M059J (cell line): ENCODE measurements at regions not wholly inside any gene's neighbourhood (a gene's known extent, or its start where the extent isn't known, plus 50 kb on each side); places are given as distances from the start of the nearest gene placed in this dataset.
A peak's percentile ranks its signal among the peaks of the same experiment; 100 is the strongest.
"Not testable (repeated sequence)": the region's sequence is repeated elsewhere in the genome, so short reads cannot be mapped to it uniquely, and the experiment has no call there.

Source experiments
- DNase-seq: peaks from one replicate; pipeline ENCODE4 v3.0.0-alpha.2; 2012; ENCODE audit warnings: low read depth

DNA sequence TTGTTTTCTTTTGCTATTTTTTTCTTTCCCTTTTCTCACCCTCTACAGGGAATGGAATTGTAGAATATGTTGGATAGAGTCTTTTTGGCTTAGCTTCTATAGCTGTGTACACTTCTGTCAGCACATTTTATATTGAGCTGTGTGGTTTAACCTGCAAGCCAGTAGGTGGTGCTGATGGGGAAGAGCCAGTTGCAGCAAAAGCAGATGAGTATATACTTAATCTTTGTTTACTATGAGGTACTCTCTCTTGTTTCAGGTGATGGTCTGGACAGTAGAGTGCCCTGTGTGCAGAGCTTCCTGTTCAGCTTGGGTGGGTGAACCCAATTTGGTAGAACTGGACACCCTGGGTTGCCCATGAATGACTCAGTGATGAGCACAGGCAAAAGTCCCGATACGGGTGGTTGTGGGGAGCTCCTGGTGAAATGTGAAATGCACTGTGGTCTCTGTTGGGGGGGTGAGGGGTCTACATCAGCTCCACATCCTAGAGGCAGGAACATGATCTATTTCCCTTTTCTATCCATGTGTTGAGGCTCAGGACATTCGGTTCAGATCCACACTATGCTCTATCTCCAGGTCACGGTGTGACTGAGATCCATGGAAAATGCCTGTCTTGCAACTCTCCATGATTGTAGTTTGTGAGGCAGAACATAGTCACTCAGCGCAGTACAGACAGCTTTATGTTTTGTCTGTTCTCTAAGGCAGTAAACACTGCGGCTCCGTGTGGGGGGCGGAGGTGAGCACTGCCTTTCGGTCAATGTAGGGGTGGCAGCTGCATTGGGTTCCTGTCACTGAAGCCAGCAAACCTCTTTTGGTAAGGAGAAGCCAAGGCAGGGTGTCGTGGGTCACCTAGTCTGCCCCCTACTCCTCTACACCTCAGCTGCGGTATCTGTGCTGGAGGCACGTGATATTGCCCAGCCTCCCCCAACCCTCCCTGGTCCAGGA, 353.2 kb downstream of the PRR16 start:
- no peak for DNase-seq

DNA sequence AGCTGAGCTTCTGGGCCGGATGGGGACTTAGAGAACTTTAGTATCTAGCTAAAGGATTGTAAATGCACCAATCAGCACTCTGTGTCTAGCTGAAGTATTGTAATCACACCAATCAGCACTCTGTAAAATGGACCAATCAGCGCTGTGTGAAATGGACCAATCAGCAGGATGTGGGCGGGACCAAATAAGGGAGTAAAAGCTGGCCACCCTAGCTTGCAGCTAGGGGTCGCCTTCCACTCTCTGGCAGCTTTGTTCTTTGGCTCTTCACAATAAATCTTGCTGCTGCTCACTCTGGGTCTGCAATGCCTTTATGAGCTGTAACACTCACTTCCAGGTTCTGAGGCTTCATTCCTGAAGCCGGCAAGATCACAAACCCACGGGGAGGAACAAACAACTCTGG, 354.0 kb downstream of the PRR16 start:
- DNase-seq, result no peak

DNA sequence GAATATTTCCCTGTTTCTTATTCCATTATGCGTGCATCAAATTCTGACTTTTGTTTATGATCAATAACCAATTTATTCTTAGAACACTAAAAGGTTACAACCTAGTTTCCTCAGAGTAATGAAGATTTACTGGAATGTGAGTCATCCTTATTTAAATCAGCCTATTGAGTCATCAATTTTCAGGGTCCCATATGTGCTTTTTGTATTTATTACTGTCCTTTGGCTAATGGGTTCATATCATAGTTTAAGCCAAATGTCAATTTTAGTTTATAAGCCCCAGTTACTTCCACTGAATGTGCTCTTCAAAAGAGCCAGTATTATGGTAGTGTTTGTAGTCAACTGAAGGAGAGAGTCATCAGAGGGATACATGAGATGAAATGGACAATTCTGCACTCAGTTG, 359.2 kb downstream of the PRR16 start:
- no peak for DNase-seq

GRCh38 chr5:120831646-120832045, 367.5 kb downstream of the PRR16 start:
- DNase-seq, result not testable (repeated sequence)

DNA sequence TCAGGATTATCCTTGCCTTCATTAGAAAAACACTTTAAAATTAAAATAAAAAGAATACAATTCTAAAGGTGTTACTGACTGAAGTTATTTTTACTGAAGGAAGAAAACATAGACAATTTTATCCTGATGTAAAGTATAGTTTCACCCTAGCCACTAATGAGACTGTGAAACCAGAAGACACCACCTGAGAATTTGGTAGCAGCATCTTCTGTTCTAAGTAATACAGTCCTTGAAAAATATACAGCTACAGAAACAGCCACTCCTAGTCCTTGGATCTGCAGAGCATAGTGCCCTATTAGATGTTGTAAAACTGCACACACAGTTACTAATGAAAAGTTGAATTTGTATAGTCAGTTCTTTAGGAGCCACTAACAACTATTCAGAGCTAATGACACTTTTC, 377.7 kb downstream of the PRR16 start:
- no peak for DNase-seq

- no peak for DNase-seq
Observed at GRCh38 chr5:120843390-120843980, 379.4 kb downstream of the PRR16 start.

DNA sequence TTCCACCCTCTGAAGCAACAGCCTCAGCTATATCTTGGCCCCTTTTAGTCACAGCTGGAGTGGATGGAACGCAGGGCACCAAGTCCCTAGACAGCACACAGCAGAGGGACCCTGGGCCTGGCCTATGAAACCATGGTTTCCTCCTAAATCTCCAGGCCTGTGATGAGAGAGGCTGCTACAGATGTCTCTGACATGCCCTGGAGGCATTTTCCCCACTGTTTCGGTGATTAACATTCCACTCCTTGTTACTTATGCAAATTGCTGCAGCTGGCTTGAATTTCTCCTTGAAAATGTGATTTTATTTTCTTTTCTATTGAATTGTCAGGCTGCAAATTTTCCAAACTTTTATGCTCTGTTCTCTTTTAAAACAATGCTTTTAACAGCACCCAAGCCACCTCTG, 384.8 kb downstream of the PRR16 start:
- DNase-seq, result peak; percentile 7

DNA sequence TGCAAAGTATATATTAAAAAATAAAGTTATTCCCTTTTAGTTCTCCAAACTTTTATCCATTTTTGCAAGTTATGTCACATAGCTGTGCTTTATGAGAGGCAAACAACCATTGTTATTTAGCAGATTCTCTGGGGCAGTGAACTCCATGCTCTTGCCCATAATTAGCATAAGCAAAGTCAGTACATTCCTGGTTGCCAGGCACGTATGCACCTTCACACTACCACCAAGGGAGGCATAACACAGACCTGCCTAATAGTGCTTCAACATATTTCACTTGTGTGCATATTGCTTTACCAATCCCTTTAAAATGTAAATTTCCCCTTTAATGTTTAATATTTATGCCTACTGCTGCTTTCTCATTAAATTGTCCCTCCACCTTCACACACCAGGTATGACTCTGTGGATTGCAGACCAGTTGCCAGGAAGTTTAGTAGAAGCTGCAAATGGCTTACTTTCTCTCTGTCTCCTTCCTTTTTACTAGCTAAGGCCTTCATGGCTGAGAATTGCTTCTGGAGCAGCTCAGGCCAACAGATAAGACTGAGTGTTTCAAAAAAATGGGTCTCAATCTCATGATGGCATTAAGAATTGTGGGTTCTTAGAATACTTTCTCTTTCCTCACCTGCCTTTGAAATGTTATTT, 388.2 kb downstream of the PRR16 start:
- DNase-seq, result no peak

DNA sequence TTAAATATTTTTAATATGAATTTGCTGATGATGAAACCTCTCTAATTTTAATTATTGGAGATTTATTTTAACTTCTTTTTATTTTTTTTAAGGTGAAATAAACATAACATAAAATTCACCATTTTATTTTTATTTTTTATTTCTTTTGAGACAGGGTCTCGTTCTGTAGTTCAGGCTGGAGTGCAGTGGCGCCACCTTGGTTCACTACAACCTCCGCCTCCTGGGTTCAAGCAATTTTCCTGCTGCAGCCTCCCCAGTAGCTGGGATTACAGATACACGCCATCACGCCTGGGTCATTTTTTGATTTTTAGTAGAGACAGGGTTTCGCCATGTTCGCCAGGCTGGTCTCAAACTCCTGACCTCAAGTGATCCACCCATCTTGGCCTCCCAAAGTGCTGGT, 402.9 kb downstream of the PRR16 start:
- DNase-seq, result no peak

DNA sequence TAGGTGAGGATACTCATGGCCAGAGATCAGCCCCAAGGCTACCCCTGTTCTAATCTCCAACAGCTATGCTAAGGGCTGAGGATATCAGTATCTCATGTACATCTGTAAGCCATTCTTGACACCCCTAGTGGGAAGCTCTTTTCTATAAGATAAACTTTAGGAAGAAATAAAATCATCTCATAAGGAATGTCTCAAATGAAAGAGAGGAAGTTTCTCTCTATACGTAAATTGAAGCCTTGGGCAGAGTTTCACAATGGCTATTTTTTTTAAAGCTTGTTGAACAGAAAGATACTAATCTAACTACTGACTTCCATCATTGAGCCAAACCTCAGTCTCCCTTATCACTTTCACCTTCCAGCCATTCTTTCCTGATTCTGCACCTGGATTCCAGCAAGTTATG, 405.7 kb downstream of the PRR16 start:
- DNase-seq, result no peak

GRCh38 chr5:120872297-120872696, 408.2 kb downstream of the PRR16 start:
- no peak for DNase-seq

DNA sequence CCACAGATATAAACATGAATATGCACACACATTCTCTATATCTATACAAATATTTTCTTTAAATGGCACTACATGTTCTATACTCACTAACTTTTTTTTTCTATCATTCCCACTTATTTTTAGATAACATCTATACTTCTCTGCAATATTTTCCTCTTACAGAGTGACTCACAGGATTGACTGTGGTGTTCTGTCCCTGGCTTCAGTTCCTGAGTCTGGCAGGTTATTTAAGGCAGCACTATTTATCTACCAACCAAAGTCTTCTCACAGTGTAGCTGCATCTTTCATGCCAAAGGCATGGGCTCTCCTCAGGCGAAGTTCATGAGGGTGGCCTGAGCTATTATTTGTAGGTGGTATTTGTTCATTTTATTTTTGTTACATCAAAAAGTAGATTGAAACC, 409.0 kb downstream of the PRR16 start:
- DNase-seq, result peak; percentile 16

DNA sequence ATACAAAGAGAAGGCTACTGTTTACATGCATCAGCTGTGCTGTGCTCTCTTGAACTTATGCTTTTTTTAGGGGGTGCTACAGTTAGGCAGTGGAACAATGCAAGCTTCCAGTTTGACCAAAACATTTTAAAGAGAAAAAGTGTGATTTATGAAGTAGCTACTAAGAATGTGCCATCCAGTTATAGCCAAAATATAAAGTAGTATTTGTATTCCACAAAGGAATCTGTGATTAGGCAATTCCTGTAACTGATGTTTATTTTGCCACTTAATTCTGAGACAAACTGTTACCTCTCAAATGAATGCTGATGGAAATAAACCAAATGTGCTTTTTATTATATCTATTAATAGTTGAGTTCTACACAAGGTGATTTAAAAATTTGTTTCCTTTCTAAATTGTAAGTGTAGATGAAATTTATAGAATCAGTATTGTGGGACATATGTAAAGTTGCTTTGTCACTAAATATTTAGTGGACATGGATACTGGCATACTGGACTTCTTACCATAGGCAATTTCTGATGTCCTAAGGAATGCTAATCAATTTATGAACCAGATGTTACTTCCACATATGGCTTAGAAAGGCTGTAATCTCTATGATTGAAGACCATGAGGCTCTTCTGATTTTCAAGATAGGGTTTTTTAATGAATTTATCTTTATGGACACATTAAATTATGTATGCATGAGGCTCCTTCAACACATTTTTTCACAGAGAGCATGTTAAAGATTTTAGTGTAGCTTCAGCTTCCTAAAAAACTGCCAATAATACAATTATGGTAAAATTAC, 410.2 kb downstream of the PRR16 start:
- DNase-seq, result no peak

DNA sequence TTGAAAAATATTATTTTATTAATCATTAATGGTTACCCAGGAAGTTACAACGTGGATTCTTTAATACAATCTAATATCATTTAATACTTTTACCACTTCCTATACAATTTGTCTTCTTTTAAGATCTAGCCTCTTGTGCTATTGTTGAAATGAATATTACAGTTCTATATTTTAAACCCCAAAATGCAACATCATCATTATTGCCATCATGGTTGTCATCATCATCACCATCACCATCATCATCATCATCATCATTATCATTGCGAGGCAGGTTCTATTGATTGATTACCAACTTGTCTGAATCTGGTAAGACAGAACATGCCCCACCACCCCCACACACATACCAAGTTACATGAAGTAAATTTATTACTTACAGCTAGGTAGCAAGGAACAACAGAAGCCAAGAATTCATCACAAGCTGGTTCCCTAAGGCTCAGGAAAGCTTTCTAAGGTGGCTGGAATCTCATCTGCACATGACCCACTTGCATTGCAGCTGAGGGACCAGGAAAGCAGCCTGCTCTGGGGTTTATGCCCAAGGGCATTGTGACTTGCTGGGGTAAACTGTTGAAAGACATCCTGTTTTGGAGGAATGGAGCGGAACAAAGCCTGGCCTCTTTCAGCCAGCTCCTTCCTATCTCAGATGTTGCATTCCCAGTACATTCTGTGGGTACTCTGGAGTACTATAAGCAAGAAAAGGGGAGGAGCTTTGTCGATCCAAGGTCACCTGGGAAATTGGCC, 418.1 kb downstream of the PRR16 start:
- no peak for DNase-seq

- DNase-seq, result no peak
Observed at GRCh38 chr5:120886351-120886860, 422.3 kb downstream of the PRR16 start.

DNA sequence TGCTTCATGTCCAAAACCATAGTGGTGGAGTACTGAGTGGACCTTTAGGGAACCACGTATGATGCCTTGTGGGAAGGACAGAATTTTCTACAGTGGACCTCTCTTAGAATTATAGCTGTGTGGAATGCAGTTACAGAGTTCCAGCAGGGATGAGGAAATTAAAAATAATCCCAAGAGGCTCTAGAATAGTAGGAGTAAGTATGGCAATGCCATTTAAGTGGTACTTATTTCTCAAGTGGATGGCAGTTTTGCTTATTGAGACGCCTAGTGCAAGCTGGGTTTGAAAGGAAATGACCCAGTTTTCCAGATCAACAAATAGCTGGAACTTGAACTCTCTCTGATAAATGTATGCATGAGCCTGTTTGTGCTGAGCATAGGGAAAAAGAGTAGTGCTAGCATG, 431.6 kb downstream of the PRR16 start:
- DNase-seq, result no peak

DNA sequence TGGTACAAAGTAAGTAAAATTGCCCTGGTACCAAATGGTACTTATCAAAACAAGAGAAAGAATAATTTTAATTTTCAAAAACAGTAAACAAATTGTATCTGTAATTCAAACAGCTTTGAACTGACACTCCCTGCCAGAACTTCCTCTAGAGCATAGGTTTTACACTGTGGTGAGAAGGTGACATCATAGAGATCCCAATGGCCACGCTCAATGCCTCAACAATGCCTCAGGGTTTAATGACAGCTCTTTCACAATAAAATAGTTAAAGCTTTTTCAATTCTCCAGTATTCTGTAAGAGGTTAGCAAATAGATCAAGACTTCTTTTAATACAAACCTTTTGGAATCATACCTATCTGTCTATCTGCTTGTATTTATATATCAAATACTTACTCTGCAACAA, 437.1 kb downstream of the PRR16 start:
- peak; percentile 37 for DNase-seq

DNA sequence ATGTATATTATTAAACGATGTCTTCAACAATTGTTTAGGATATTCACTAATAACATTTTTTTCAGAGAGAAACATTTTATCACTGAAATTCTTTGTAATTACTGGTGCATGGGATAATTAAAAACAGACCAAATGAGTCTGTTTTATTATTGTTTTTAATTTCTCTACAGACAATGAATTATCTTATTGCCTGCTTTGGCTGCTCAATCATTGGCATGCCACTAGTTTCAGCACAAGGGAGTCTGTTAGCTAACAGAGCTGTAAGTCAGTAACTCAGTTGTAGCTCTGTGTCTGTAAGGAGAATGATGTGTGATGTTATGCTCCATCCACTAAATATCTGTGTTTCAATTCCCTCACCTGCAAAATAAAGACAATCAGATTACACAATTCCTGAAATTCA, 443.9 kb downstream of the PRR16 start:
- no peak for DNase-seq

DNA sequence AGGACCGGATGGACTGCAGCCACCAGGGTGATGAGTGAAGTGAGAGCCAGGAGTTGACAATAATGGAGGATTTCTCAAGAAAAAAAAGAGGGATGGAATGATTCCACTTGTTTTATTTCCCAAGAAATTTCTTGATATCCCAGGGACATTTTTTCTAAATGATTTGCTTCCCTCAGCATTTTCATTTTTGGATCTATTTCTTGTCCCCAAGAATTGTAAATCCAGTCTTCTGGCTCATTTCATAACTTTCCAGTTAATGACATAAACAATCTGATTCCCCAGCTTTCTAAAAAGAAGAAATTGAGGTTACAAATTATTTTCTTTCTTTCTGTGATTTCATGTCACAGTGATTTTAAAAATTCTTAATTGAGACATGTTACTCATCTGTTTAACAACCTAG, 446.5 kb downstream of the PRR16 start:
- DNase-seq, result no peak

DNA sequence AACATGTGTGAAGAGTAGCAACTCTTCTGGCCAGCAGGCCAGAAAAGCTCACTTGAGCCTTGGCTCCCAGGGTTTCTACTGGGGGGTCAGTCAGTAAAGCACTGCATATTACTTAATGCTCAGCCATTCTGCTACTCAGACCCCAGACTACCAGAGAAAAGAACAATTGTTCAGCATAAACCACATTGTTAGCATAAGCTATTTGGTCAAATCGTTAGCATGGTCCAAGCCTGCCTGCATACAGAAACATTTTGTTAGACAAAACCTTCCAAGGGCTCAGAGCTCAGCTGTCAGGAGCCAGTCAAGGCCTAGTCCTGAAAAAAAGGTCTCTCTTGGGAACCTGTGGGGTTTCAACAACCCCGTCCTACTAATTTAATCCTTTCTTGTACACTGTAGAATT, 449.3 kb downstream of the PRR16 start:
- no peak for DNase-seq

DNA sequence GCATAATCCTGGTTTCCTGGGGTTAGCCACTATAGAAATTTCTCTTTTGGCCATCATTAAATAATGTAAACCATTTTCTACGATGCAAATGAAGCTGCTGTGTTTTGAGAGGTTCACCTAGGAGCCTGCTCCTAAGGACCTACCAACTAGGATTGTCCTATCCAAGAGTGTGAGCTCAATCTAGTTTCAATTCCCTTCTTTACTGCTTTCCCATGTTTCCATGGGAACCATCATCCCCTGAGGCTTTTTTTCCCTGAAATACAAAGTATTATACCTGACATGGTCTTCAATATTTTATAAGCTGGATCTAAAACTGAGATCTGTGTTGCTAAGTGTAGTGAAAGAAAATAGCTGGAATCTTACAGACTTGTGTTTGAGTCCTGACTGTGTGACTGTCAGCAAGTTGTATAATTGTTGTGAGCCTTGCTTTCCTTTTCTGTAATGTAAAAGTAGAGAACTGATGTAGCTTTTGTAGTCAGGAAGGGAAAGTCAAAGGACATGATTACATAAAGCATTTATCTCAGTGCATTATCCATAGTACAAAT, 453.2 kb downstream of the PRR16 start:
- DNase-seq, result peak; percentile 5
